IMR-90 (cell line): ENCODE measurements at regions not wholly inside any gene's neighbourhood (a gene's known extent, or its start where the extent isn't known, plus 50 kb on each side); places are given as distances from the start of the nearest gene placed in this dataset.

Experiments used
- ATAC-seq: fragments of 200-7000 bp; cut with Tn5 transposase; 2 replicates; pipeline ENCODE4 v1.9.1; 2020; ENCODE audit warnings: low read depth, mild to moderate bottlenecking, moderate library complexity
- BruUV-seq: library from RNA; stranded (reverse); fragments of 400-500 nt; replicated peaks from 2 replicates; lab custom pipeline; 2021; lab: Mats Ljungman, UMichigan
- CTCF ChIA-PET: fragments of 300-600 bp; formaldehyde crosslinking; extraction: SDS; loops from one replicate; lab custom pipeline; 2021; ENCODE audit warnings: antibody characterized with exemption; lab: Yijun Ruan, JAX
- POLR2A ChIA-PET: fragments of 300-600 bp; sonication (Branson Sonifier 250); formaldehyde crosslinking; loops from one replicate; lab custom pipeline; 2022; ENCODE audit warnings: antibody characterized with exemption; ENCODE audit not compliant: unreplicated experiment; lab: Charles Lee
- DNase-seq: peaks from one replicate; pipeline ENCODE4 v3.0.0; 2013
- H2AFZ ChIP-seq: replicated peaks from 2 replicates; pipeline ENCODE3; 2013; ENCODE audit warnings: low read length, mild to moderate bottlenecking; ENCODE audit not compliant: poor library complexity
- H2AK5ac ChIP-seq: 2 replicates; pipeline ENCODE4 v1.6.1; 2013; ENCODE audit warnings: low read depth, low read length, inconsistent platforms
- H2AK9ac ChIP-seq: replicated peaks from 2 replicates; pipeline ENCODE3; 2013; ENCODE audit warnings: mild to moderate bottlenecking, low read depth, low read length, moderate library complexity; ENCODE audit not compliant: poor library complexity
- H2BK120ac ChIP-seq: 2 replicates; pipeline ENCODE4 v1.6.1; 2013; ENCODE audit warnings: low read depth, low read length, inconsistent platforms
- H2BK15ac ChIP-seq: 3 replicates; pipeline ENCODE4 v1.6.1; 2013; ENCODE audit warnings: low read depth, low read length, inconsistent platforms
- H2BK20ac ChIP-seq: 2 replicates; pipeline ENCODE4 v1.6.1; 2013; ENCODE audit warnings: low read depth, mild to moderate bottlenecking, inconsistent platforms, low read length, moderate library complexity
- H2BK5ac ChIP-seq: 2 replicates; pipeline ENCODE4 v1.6.1; 2013; ENCODE audit warnings: mild to moderate bottlenecking, low read depth, low read length, inconsistent platforms; ENCODE audit not compliant: poor library complexity, severe bottlenecking
- H3K14ac ChIP-seq: replicated peaks from 2 replicates; pipeline ENCODE4 v1.6.1; 2013; ENCODE audit warnings: low read depth, low read length, inconsistent platforms
- H3K18ac ChIP-seq: 2 replicates; pipeline ENCODE4 v1.6.1; 2013; ENCODE audit warnings: low read depth, low read length, control low read depth
- H3K23ac ChIP-seq: 2 replicates; pipeline ENCODE4 v1.6.1; 2013; ENCODE audit warnings: low read depth, low read length, inconsistent platforms
- H3K27ac ChIP-seq: 2 replicates; pipeline ENCODE4 v1.5.1; 2013; ENCODE audit warnings: mild to moderate bottlenecking, control low read depth, low read length; ENCODE audit not compliant: insufficient read depth
- H3K27me3 ChIP-seq: 2 replicates; pipeline ENCODE4 v1.6.1; 2013; ENCODE audit warnings: low read length; ENCODE audit not compliant: control insufficient read depth, insufficient read depth
- H3K36me3 ChIP-seq: 2 replicates; pipeline ENCODE4 v1.6.1; 2013; ENCODE audit warnings: low read length, mixed read lengths; ENCODE audit not compliant: control insufficient read depth, insufficient read depth
- H3K4ac ChIP-seq: 2 replicates; pipeline ENCODE4 v1.6.1; 2013; ENCODE audit warnings: low read depth, low read length, inconsistent platforms
- H3K4me1 ChIP-seq: 2 replicates; pipeline ENCODE4 v1.6.1; 2013; ENCODE audit warnings: low read length, mixed read lengths; ENCODE audit not compliant: control insufficient read depth, insufficient read depth
- H3K4me2 ChIP-seq: 2 replicates; pipeline ENCODE4 v1.6.1; 2013; ENCODE audit warnings: low read depth, mild to moderate bottlenecking, control low read depth, low read length, moderate library complexity
- H3K4me3 ChIP-seq: 2 replicates; pipeline ENCODE4 v1.5.1; 2013; ENCODE audit warnings: low read depth, mild to moderate bottlenecking, control low read depth, low read length, moderate library complexity; ENCODE audit not compliant: insufficient read depth
- H3K56ac ChIP-seq: 2 replicates; pipeline ENCODE4 v1.6.1; 2013; ENCODE audit warnings: low read length, inconsistent platforms; ENCODE audit not compliant: insufficient read depth; ENCODE audit errors: extremely low read depth
- H3K79me1 ChIP-seq, 2 experiments: 2 replicates each; pipeline ENCODE4 v1.6.1; 2013; ENCODE audit warnings: low read length in 2 of 2, inconsistent platforms in 1 of 2, low read depth in 1 of 2
- H3K9ac ChIP-seq: 2 replicates; pipeline ENCODE4 v1.6.1; 2013; ENCODE audit warnings: low read depth, low read length, control low read depth
- H3K9me1 ChIP-seq: 2 replicates; pipeline ENCODE4 v1.6.1; 2013; ENCODE audit warnings: low read length, inconsistent platforms; ENCODE audit not compliant: insufficient read depth
- H3K9me3 ChIP-seq: 2 replicates; pipeline ENCODE4 v1.6.1; 2013; ENCODE audit warnings: low read length; ENCODE audit not compliant: control insufficient read depth, insufficient read depth
- H4K20me1 ChIP-seq: 2 replicates; pipeline ENCODE4 v1.6.1; 2013; ENCODE audit warnings: low read length, inconsistent platforms; ENCODE audit not compliant: insufficient read depth
- H4K5ac ChIP-seq: 2 replicates; pipeline ENCODE4 v1.6.1; 2013; ENCODE audit warnings: mild to moderate bottlenecking, low read depth, low read length, control low read depth
- H4K8ac ChIP-seq, 2 experiments: 2 replicates each; pipeline ENCODE4 v1.6.1; 2013; ENCODE audit warnings: low read depth in 2 of 2, low read length in 2 of 2, control low read depth in 1 of 2, inconsistent platforms in 1 of 2
- H4K91ac ChIP-seq: 2 replicates; pipeline ENCODE4 v1.6.1; 2013; ENCODE audit warnings: low read depth, low read length, inconsistent platforms; ENCODE audit not compliant: insufficient read depth
- CEBPB ChIP-seq: IDR thresholded peaks from 2 replicates; pipeline ENCODE4 v1.6.1; 2012; ENCODE audit warnings: low read depth, low read length, improper control_type of control experiment
- FOS ChIP-seq: fragments of 150-350 bp; IDR thresholded peaks from 2 replicates; pipeline ENCODE4 v1.6.1; 2016; ENCODE audit warnings: low read depth, low read length
- MAFK ChIP-seq: IDR thresholded peaks from 2 replicates; pipeline ENCODE4 v1.6.1; 2012; ENCODE audit warnings: low read depth, low read length, improper control_type of control experiment
- MXI1 ChIP-seq: IDR thresholded peaks from 2 replicates; pipeline ENCODE4 v1.6.1; 2012; ENCODE audit warnings: low read depth, mild to moderate bottlenecking, low read length, moderate library complexity, borderline replicate concordance
- NFE2L2 ChIP-seq: fragments of 150-350 bp; IDR thresholded peaks from 2 replicates; pipeline ENCODE4 v1.6.1; 2016; ENCODE audit warnings: low read depth, mild to moderate bottlenecking, low read length
- POLR2A ChIP-seq: IDR thresholded peaks from 2 replicates; pipeline ENCODE4 v1.6.1; 2012; ENCODE audit warnings: mild to moderate bottlenecking, low read depth, low read length
- RAD21 ChIP-seq: IDR thresholded peaks from 2 replicates; pipeline ENCODE4 v1.6.1; 2012; ENCODE audit warnings: low read length, improper control_type of control experiment
- SMC3 ChIP-seq: fragments of 150-350 bp; IDR thresholded peaks from 2 replicates; pipeline ENCODE4 v1.6.1; 2016; ENCODE audit warnings: low read depth, mild to moderate bottlenecking, antibody characterized with exemption, low read length, moderate library complexity
- WGBS, 2 experiments: methylation state at CpG; one replicate each; pipeline versions ENCODE4 v1.1.5 to v1.1.7; 2013; ENCODE audit warnings: missing lambda C conversion rate in 2 of 2; ENCODE audit not compliant: insufficient read length in 1 of 2; ENCODE audit errors: extremely low coverage in 2 of 2; 5-methylcytosine and 5-hydroxymethylcytosine counted together
- dilution Hi-C: fragments of 300-500 bp; cut with HindIII; formaldehyde crosslinking; loops from one replicate; pipeline ENCODE4 v1.14.3; 2018; ENCODE audit warnings: low sequenced_read_pairs; ENCODE audit not compliant: unreplicated experiment
- in situ Hi-C: fragments of 300-500 bp; cut with MboI; formaldehyde crosslinking; loops from 3 replicates; pipeline ENCODE4 v1.14.3; 2019; ENCODE audit warnings: low sequenced_read_pairs, inconsistent platforms, mixed read lengths
- intact Hi-C: fragments of 100-400 bp; cut with micrococcal nuclease; formaldehyde crosslinking; loops from 2 replicates; pipeline ENCODE4 v1.10.0; 2022
- TF ChIP-seq, protein P1 (sequence below): fragments of 150-350 bp; IDR thresholded peaks from 2 replicates; pipeline ENCODE4 v1.6.1; 2017; ENCODE audit warnings: mild to moderate bottlenecking, antibody characterized with exemption, low read length, low read depth

DNA sequence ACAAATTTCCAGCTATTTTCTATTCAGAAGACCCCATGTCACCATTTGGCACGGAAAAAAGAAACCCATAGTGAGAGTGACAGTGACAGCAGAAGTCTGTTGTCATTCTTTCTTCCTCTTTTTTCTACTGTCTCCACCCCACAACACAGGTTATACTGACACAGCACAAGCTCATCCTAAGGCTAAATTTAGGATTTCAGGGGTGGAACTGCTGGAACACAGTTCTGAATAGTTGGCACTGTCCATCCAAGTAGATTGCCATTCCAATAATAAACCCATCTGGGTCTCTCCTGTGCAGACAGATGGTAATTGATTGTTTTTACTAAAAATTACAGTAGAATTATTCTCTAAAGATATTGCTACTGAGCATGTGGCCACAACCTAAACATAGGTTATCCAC lies 95.2 kb upstream of the C11orf87 start:
- H2AFZ ChIP-seq, result no peak overlapping the region
- H4K20me1 ChIP-seq, result no peaks in the 10 kb centered on the region
- H3K14ac ChIP-seq, result no peak overlapping the region
- H2BK15ac ChIP-seq, result no peak overlapping the region
- intact Hi-C loops, result no loop called here
- H2BK120ac ChIP-seq, result no peak overlapping the region
- H3K23ac ChIP-seq, result no peak overlapping the region
- H2BK20ac ChIP-seq, result no peak overlapping the region
- no CpG with 5 or more reads among the region's 1 CpG for WGBS, 2 experiments
- no peaks in the 10 kb centered on the region for H3K79me1 ChIP-seq
- CTCF ChIA-PET, result no interaction called here
- H3K18ac ChIP-seq, result no peak overlapping the region
- POLR2A ChIA-PET, result no interaction called here
- no peaks in the 10 kb centered on the region for H3K36me3 ChIP-seq
- ATAC-seq (no peak), DNase-seq (no peak)
- H3K27me3 ChIP-seq, result no peaks in the 10 kb centered on the region
- no peak overlapping the region for H3K4me2 ChIP-seq
- no TSS peak for BruUV-seq
- H3K4ac ChIP-seq, result no peak overlapping the region
- H4K8ac ChIP-seq, result no peak overlapping the region
- no peaks in the 10 kb centered on the region for H3K9me1 ChIP-seq
- H2AK9ac ChIP-seq, result no peak overlapping the region
- H3K4me3 ChIP-seq, result no peak overlapping the region
- H3K27ac ChIP-seq, result no peak overlapping the region
- no peak overlapping the region for H3K9ac ChIP-seq
- peaks cover 1% of the 10 kb centered on the region; the same call in 1 of the 2 replicates for H3K9me3 ChIP-seq
- in situ Hi-C loops, result no loop called here
- H2AK5ac ChIP-seq, result no peak overlapping the region
- dilution Hi-C loops, result no loop called here
- H3K56ac ChIP-seq, result no peak overlapping the region
- no peak overlapping the region for H4K91ac ChIP-seq
- H3K4me1 ChIP-seq, result no peaks in the 10 kb centered on the region
- TF ChIP-seq CEBPB, result no peak
- TF ChIP-seq FOS, result no peak
- TF ChIP-seq, protein P1, sequence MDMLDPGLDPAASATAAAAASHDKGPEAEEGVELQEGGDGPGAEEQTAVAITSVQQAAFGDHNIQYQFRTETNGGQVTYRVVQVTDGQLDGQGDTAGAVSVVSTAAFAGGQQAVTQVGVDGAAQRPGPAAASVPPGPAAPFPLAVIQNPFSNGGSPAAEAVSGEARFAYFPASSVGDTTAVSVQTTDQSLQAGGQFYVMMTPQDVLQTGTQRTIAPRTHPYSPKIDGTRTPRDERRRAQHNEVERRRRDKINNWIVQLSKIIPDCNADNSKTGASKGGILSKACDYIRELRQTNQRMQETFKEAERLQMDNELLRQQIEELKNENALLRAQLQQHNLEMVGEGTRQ, result no peak
- TF ChIP-seq NFE2L2, result no peak
- no peak for TF ChIP-seq SMC3
- TF ChIP-seq POLR2A, result no peak
- no peak for TF ChIP-seq MXI1
- TF ChIP-seq MAFK, result no peak
- no peak for TF ChIP-seq RAD21
- H4K5ac ChIP-seq, result no peak overlapping the region
- no peak overlapping the region for H2BK5ac ChIP-seq
